ENCODE measurements at regions not wholly inside any gene's neighbourhood (a gene's known extent, or its start where the extent isn't known, plus 50 kb on each side); places are given as distances from the start of the nearest gene placed in this dataset.

DNA sequence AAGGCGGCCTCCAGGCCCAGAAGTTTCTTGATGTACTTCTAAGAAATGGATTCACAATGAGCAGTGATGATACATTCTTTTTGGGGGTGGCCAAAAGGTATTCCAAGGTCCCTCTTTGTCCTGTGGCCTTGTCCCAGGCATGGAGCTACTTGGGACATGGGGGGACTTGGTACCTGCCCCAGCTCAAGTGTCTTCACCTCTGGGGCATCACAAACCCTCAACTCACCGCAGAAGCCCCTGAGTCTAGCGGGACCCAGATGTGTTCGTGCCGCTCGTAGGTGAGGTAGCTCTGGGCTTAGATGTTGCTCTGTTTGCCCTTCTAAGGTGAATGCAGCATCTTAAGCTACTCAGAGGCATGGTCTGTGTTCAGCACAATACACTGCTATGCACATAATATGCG lies 338.0 kb upstream of the IRX4 start:
- H3K27ac ChIP-seq (ENCODE audit: low read length): no peak overlapping the region
- H3F3A ChIP-seq (ENCODE audit: insufficient read depth, low read length, poor library complexity, severe bottlenecking): no peaks in the 10 kb centered on the region
- no peaks in the 10 kb centered on the region for H3K36me3 ChIP-seq (ENCODE audit: insufficient read depth, low read length)
- peaks cover 20% of the 10 kb centered on the region for H3K27me3 ChIP-seq (ENCODE audit: insufficient read depth, low read depth, low read length)
- no peak overlapping the region for H3K4me2 ChIP-seq (ENCODE audit: low read length)
- no peak overlapping the region for H2AFZ ChIP-seq (ENCODE audit: low read depth, low read length)
- no peaks in the 10 kb centered on the region for H4K20me1 ChIP-seq (ENCODE audit: insufficient read depth)
- H3K4me3 ChIP-seq (ENCODE audit: low read length): no peak overlapping the region
- H3K9me2 ChIP-seq (ENCODE audit: insufficient read depth, low read length): no peaks in the 10 kb centered on the region
- no peak overlapping the region for H3K9ac ChIP-seq (ENCODE audit: low read length)
- peaks cover 5% of the 10 kb centered on the region for H3K9me3 ChIP-seq (ENCODE audit: low read length)
- TF ChIP-seq RAD21 (conservative IDR thresholded peaks at IDR 0.05) (no peak), SMC3 (conservative IDR thresholded peaks at IDR 0.05; ENCODE audit: poor library complexity) (no peak), MXI1 (conservative IDR thresholded peaks at IDR 0.05; ENCODE audit: poor library complexity, severe bottlenecking) (no peak), POLR2AphosphoS5 (IDR thresholded peaks at IDR 0.05) (no peak)
- TF ChIP-seq, protein P1, sequence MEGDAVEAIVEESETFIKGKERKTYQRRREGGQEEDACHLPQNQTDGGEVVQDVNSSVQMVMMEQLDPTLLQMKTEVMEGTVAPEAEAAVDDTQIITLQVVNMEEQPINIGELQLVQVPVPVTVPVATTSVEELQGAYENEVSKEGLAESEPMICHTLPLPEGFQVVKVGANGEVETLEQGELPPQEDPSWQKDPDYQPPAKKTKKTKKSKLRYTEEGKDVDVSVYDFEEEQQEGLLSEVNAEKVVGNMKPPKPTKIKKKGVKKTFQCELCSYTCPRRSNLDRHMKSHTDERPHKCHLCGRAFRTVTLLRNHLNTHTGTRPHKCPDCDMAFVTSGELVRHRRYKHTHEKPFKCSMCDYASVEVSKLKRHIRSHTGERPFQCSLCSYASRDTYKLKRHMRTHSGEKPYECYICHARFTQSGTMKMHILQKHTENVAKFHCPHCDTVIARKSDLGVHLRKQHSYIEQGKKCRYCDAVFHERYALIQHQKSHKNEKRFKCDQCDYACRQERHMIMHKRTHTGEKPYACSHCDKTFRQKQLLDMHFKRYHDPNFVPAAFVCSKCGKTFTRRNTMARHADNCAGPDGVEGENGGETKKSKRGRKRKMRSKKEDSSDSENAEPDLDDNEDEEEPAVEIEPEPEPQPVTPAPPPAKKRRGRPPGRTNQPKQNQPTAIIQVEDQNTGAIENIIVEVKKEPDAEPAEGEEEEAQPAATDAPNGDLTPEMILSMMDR (IDR thresholded peaks at IDR 0.05; ENCODE audit: poor library complexity, severe bottlenecking): no peak
- TF ChIP-seq, protein P2, sequence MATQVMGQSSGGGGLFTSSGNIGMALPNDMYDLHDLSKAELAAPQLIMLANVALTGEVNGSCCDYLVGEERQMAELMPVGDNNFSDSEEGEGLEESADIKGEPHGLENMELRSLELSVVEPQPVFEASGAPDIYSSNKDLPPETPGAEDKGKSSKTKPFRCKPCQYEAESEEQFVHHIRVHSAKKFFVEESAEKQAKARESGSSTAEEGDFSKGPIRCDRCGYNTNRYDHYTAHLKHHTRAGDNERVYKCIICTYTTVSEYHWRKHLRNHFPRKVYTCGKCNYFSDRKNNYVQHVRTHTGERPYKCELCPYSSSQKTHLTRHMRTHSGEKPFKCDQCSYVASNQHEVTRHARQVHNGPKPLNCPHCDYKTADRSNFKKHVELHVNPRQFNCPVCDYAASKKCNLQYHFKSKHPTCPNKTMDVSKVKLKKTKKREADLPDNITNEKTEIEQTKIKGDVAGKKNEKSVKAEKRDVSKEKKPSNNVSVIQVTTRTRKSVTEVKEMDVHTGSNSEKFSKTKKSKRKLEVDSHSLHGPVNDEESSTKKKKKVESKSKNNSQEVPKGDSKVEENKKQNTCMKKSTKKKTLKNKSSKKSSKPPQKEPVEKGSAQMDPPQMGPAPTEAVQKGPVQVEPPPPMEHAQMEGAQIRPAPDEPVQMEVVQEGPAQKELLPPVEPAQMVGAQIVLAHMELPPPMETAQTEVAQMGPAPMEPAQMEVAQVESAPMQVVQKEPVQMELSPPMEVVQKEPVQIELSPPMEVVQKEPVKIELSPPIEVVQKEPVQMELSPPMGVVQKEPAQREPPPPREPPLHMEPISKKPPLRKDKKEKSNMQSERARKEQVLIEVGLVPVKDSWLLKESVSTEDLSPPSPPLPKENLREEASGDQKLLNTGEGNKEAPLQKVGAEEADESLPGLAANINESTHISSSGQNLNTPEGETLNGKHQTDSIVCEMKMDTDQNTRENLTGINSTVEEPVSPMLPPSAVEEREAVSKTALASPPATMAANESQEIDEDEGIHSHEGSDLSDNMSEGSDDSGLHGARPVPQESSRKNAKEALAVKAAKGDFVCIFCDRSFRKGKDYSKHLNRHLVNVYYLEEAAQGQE (IDR thresholded peaks at IDR 0.05; ENCODE audit: borderline replicate concordance): no peak
- no peaks in the 10 kb centered on the region for H3K79me2 ChIP-seq (replicated peaks; ENCODE audit: insufficient read depth, low read length)

DNA sequence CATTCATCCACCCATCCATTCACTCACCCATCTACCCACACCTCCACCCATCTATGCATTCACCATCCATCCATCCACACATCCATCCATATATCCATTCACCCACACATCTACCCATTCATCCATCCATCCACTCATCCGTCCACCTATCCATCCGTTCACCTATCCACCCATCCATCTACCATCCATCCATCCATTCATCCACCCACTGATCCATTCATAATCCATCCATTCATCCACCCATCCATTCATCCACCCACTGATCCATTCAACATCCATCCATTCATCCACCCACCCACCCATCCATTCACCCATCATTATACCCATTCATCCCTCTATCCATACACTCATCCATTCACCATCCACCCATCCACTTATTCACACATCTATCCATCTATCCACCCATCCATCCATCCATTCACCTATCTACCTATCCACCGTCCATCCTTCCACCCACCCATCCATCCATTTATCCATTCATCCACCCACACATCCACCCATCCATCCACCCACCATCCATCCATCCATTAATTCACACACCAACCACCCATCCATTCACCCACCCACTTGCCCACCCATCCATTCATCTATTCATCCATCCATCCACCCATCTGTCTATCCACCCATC lies 336.5 kb upstream of the IRX4 start:
- no peak overlapping the region for H3K27ac ChIP-seq (ENCODE audit: low read length)
- H2AFZ ChIP-seq (ENCODE audit: low read depth, low read length): no peak overlapping the region
- H4K20me1 ChIP-seq (ENCODE audit: insufficient read depth): no peaks in the 10 kb centered on the region
- H3K9me3 ChIP-seq (ENCODE audit: low read length): peaks cover 5% of the 10 kb centered on the region
- no peak overlapping the region for H3K4me2 ChIP-seq (ENCODE audit: low read length)
- H3K4me3 ChIP-seq (ENCODE audit: low read length): no peak overlapping the region
- TF ChIP-seq POLR2AphosphoS5 (IDR thresholded peaks at IDR 0.05) (no peak), MXI1 (conservative IDR thresholded peaks at IDR 0.05; ENCODE audit: poor library complexity, severe bottlenecking) (no peak), EZH2 (IDR thresholded peaks at IDR 0.05; ENCODE audit: borderline replicate concordance, insufficient read depth, low read length, poor library complexity, severe bottlenecking) (no peak), SMC3 (conservative IDR thresholded peaks at IDR 0.05; ENCODE audit: poor library complexity) (no peak), TAF1 (IDR thresholded peaks at IDR 0.05; ENCODE audit: low read depth) (no peak), EP300 (conservative IDR thresholded peaks at IDR 0.05; ENCODE audit: poor library complexity, severe bottlenecking) (no peak), RAD21 (conservative IDR thresholded peaks at IDR 0.05) (no peak)
- TF ChIP-seq, protein P2 (IDR thresholded peaks at IDR 0.05; ENCODE audit: borderline replicate concordance): no peak
- TF ChIP-seq, protein P1 (IDR thresholded peaks at IDR 0.05; ENCODE audit: poor library complexity, severe bottlenecking): no peak
- no peak overlapping the region for H3K9ac ChIP-seq (ENCODE audit: low read length)
- H3F3A ChIP-seq (ENCODE audit: insufficient read depth, low read length, poor library complexity, severe bottlenecking): no peaks in the 10 kb centered on the region
- no peaks in the 10 kb centered on the region for H3K9me2 ChIP-seq (ENCODE audit: insufficient read depth, low read length)
- H3K27me3 ChIP-seq (ENCODE audit: insufficient read depth, low read depth, low read length): peaks cover 32% of the 10 kb centered on the region
- H3K79me2 ChIP-seq (replicated peaks; ENCODE audit: insufficient read depth, low read length): no peaks in the 10 kb centered on the region
- no peaks in the 10 kb centered on the region for H3K36me3 ChIP-seq (ENCODE audit: insufficient read depth, low read length)

Data from neural cell (in vitro differentiated cells).